Occipital lobe (tissue), 1 donor: ENCODE measurements at regions not wholly inside any gene's neighbourhood (a gene's known extent, or its start where the extent isn't known, plus 50 kb on each side); places are given as distances from the start of the nearest gene placed in this dataset.
"Not testable (repeated sequence)": the region's sequence is repeated elsewhere in the genome, so short reads cannot be mapped to it uniquely, and the experiment has no call there.

Experiments
- DNase-seq: peaks from one replicate; lab custom pipeline; 2025; lab: John Stamatoyannopoulos, UW

GRCh38 chr9:78383130-78383529 is 86.2 kb downstream of the PSAT1 start:
- DNase-seq = no peak

GRCh38 chr9:78386348-78386747 is 89.4 kb downstream of the PSAT1 start:
- no peak for DNase-seq

- no peak for DNase-seq
Observed at GRCh38 chr9:78386773-78387172, 89.8 kb downstream of the PSAT1 start.

- no peak for DNase-seq
Observed at GRCh38 chr9:78393340-78393739, 96.4 kb downstream of the PSAT1 start.

GRCh38 chr9:78393932-78394331 is 97.0 kb downstream of the PSAT1 start:
- DNase-seq = no peak

GRCh38 chr9:78396087-78396486 is 99.2 kb downstream of the PSAT1 start:
- DNase-seq = no peak

- no peak for DNase-seq
Observed at GRCh38 chr9:78397045-78397444, 100.1 kb downstream of the PSAT1 start.

GRCh38 chr9:78397454-78397853 is 100.5 kb downstream of the PSAT1 start:
- no peak for DNase-seq

GRCh38 chr9:78399153-78399552 is 102.2 kb downstream of the PSAT1 start:
- no peak for DNase-seq

- DNase-seq = no peak
Observed at GRCh38 chr9:78400496-78400895, 103.6 kb downstream of the PSAT1 start.

GRCh38 chr9:78405461-78405860 is 108.5 kb downstream of the PSAT1 start:
- no peak for DNase-seq

GRCh38 chr9:78406146-78406545 is 109.2 kb downstream of the PSAT1 start:
- DNase-seq = no peak

- DNase-seq = no peak
Observed at GRCh38 chr9:78406933-78407332, 110.0 kb downstream of the PSAT1 start.

GRCh38 chr9:78407636-78408312 is 110.8 kb downstream of the PSAT1 start:
- DNase-seq = no peak

- no peak for DNase-seq
Observed at GRCh38 chr9:78408388-78408787, 111.5 kb downstream of the PSAT1 start.

GRCh38 chr9:78409928-78410510 is 113.1 kb downstream of the PSAT1 start:
- DNase-seq = not testable (repeated sequence)

- DNase-seq = no peak
Observed at GRCh38 chr9:78422309-78422708, 125.4 kb downstream of the PSAT1 start.

GRCh38 chr9:78424299-78424698 is 127.4 kb downstream of the PSAT1 start:
- no peak for DNase-seq

- no peak for DNase-seq
Observed at GRCh38 chr9:78428640-78429039, 131.7 kb downstream of the PSAT1 start.

- no peak for DNase-seq
Observed at GRCh38 chr9:78430387-78430786, 133.5 kb downstream of the PSAT1 start.

- not testable (repeated sequence) for DNase-seq
Observed at GRCh38 chr9:78431039-78431438, 134.1 kb downstream of the PSAT1 start.

GRCh38 chr9:78436873-78437272 is 139.9 kb downstream of the PSAT1 start:
- no peak for DNase-seq

GRCh38 chr9:78437296-78437695 is 140.4 kb downstream of the PSAT1 start:
- DNase-seq = no peak

- DNase-seq = no peak
Observed at GRCh38 chr9:78437806-78438205, 140.9 kb downstream of the PSAT1 start.
